ENCODE measurements at regions not wholly inside any gene's neighbourhood (a gene's known extent, or its start where the extent isn't known, plus 50 kb on each side); places are given as distances from the start of the nearest gene placed in this dataset.

DNA sequence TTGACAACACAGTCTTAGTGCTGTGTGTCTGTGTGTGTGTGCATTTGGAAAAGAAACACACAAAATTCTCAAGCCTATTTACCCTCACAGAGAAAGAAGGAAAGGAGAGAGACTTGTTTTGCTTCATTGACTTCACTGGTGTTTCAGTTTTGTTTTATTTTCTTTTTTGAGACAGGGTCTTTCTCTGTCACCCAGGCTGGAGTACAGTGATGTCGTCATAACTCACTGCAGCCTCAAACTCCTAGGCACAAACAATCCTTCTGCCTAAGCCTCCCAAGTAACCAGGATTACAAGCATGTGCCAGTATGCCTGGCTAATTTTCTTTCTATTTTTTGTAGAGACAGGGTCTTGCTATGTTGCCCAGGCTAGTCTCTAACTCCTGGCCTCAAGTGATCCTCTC is 636.9 kb downstream of the TAFA4 start:
- Histone ChIP-seq H3K27ac (no peak overlapping the region), H3K4me1 (no peaks in the 10 kb centered on the region), H3K9me3 (no peaks in the 10 kb centered on the region), H3K36me3 (no peaks in the 10 kb centered on the region), H3K27me3 (no peaks in the 10 kb centered on the region), H3K4me3 (no peak overlapping the region)
- DNase-seq (no peak), ATAC-seq (no peak)
- intact Hi-C loops (cut with DNase I) = no loop called here
- TF ChIP-seq, protein P1, sequence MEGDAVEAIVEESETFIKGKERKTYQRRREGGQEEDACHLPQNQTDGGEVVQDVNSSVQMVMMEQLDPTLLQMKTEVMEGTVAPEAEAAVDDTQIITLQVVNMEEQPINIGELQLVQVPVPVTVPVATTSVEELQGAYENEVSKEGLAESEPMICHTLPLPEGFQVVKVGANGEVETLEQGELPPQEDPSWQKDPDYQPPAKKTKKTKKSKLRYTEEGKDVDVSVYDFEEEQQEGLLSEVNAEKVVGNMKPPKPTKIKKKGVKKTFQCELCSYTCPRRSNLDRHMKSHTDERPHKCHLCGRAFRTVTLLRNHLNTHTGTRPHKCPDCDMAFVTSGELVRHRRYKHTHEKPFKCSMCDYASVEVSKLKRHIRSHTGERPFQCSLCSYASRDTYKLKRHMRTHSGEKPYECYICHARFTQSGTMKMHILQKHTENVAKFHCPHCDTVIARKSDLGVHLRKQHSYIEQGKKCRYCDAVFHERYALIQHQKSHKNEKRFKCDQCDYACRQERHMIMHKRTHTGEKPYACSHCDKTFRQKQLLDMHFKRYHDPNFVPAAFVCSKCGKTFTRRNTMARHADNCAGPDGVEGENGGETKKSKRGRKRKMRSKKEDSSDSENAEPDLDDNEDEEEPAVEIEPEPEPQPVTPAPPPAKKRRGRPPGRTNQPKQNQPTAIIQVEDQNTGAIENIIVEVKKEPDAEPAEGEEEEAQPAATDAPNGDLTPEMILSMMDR (IDR thresholded peaks at IDR 0.05) = no peak

DNA sequence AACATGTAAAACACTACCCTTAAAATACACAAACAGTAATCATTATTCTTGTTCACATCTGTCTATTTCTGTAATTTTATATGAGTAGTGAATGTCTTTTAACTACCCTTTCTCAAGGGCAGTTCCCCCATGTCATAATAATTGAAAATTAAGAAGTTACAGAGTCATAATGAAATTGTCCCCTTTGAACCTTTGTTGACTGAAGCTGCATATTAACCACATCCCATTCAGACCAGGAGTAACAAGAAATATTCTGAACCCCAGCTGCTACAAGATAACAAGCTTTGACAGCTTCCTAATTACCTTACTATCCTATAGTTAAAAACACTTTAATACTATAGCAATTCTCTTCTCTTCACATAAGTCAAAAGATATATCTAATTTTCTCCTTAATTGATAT is 635.9 kb upstream of the SUCLG2 start:
- Histone ChIP-seq H3K36me3 (no peaks in the 10 kb centered on the region), H3K4me3 (no peak overlapping the region), H3K9me3 (no peaks in the 10 kb centered on the region), H3K27me3 (no peaks in the 10 kb centered on the region), H3K4me1 (no peaks in the 10 kb centered on the region), H3K27ac (no peak overlapping the region)
- ATAC-seq (no peak), DNase-seq (no peak)
- TF ChIP-seq, protein P1 (IDR thresholded peaks at IDR 0.05) = no peak
- intact Hi-C loops (cut with DNase I) = no loop called here

DNA sequence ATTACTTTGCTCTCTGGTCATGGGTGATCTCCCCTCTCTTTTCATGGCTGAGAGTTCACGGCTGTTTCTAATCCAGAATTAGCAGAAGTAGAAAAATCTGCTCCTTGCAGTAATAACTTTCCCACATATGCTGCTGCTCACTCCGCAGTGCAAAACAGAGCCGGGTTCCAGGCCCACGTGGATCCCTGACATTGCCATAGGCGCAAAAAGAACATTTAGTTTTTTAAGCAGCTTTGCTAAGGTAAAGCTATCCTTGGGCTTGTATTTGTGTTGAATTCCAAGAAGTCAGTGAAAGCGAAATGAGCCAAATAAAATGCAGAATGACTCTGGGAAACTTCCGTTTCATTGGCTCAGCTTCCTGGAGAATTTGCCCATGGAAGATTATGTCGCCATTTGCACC is 633.7 kb upstream of the SUCLG2 start:
- Histone ChIP-seq H3K27me3 (no peaks in the 10 kb centered on the region), H3K4me3 (no peak overlapping the region), H3K9me3 (no peaks in the 10 kb centered on the region), H3K4me1 (no peaks in the 10 kb centered on the region), H3K27ac (no peak overlapping the region), H3K36me3 (no peaks in the 10 kb centered on the region)
- ATAC-seq (no peak), DNase-seq (no peak)
- intact Hi-C loops (cut with DNase I) = no loop called here
- TF ChIP-seq, protein P1 (IDR thresholded peaks at IDR 0.05) = no peak

DNA sequence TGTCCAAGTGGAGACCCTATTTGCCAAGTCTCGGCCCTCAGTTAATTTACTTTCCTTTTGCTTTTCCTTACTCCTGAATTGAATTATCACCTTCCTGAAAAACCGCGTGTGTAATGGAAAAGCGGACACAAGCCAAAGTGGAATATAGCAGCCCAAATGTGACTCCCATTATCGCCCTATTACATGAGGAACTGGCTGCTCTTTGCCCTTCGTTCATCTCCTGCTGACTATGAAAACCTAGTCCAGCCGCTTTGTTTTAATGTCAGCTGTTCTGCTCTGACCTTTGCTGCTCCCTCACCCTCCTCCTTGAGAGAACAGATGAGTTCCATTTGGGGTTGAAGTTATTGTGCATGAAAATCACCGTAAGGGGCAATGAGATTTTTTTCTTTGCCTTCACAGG is 632.7 kb upstream of the SUCLG2 start:
- intact Hi-C loops (cut with DNase I) = no loop called here
- ATAC-seq = no peak
- H3K4me1 ChIP-seq = no peaks in the 10 kb centered on the region
- no peak overlapping the region for H3K27ac ChIP-seq
- H3K36me3 ChIP-seq = no peaks in the 10 kb centered on the region
- no peaks in the 10 kb centered on the region for H3K27me3 ChIP-seq
- no peak for DNase-seq
- TF ChIP-seq, protein P1 (IDR thresholded peaks at IDR 0.05) = no peak
- H3K4me3 ChIP-seq = no peak overlapping the region
- H3K9me3 ChIP-seq = no peaks in the 10 kb centered on the region

DNA sequence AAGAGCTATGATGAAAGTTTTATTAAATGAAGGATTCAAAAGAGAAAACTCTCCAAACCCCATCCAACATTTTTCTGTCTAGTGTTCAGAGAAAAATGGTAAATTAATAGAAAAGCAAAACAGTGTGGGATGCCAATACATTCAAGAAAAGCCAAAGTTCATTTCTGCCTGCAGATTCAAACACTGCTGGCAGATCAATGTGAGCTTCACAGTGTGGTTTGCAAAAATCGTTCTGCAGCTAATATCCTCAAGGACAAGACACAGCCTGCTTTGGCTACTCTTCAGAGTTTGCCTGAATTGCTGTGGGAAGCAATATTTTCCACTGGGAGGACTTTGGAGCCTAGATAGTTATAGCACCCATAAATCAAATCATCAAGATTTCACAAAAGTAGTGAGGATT is 619.9 kb upstream of the SUCLG2 start:
- no peak overlapping the region for H3K27ac ChIP-seq
- no peaks in the 10 kb centered on the region for H3K27me3 ChIP-seq
- no peaks in the 10 kb centered on the region for H3K4me1 ChIP-seq
- H3K36me3 ChIP-seq = no peaks in the 10 kb centered on the region
- no peak for ATAC-seq
- H3K4me3 ChIP-seq = no peak overlapping the region
- H3K9me3 ChIP-seq = no peaks in the 10 kb centered on the region
- DNase-seq = no peak
- intact Hi-C loops (cut with DNase I) = no loop called here
- TF ChIP-seq, protein P1 (IDR thresholded peaks at IDR 0.05) = no peak

DNA sequence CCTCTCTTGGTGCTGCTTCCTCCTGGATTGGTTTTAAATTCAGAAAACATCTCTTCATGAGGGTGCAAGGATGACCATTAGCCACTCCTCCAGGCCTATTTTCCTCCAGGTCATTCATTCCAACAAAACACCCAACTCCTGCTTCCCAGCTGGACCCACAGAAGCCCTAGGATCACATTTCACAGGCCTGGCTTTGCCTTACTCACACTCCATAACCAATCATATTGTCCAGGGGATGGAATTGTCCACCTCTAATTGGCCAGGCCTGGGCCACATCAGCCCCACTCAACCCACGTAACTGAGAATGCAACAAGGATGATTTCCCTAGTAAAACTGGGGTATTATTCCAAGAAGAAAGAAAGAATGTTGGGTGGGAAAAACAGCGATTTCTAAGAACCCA is 616.7 kb upstream of the SUCLG2 start:
- intact Hi-C loops (cut with DNase I) = no loop called here
- Histone ChIP-seq H3K4me3 (no peak overlapping the region), H3K4me1 (no peaks in the 10 kb centered on the region), H3K9me3 (no peaks in the 10 kb centered on the region), H3K27ac (no peak overlapping the region), H3K27me3 (no peaks in the 10 kb centered on the region), H3K36me3 (no peaks in the 10 kb centered on the region)
- DNase-seq (no peak), ATAC-seq (no peak)
- TF ChIP-seq, protein P1 (IDR thresholded peaks at IDR 0.05) = no peak
